Fibroblast of gingiva (primary cell): ENCODE measurements at regions not wholly inside any gene's neighbourhood (a gene's known extent, or its start where the extent isn't known, plus 50 kb on each side); places are given as distances from the start of the nearest gene placed in this dataset.

Source experiments
- DNase-seq: peaks from one replicate; pipeline ENCODE4 v3.0.0-alpha.2; 2011; ENCODE audit warnings: low read depth

GRCh38 chr10:2173327-2173726 is 436.0 kb upstream of the ADARB2 start:
- no peak for DNase-seq

- no peak for DNase-seq
Measured at GRCh38 chr10:2165771-2166460, 428.6 kb upstream of the ADARB2 start.

- no peak for DNase-seq
Measured at GRCh38 chr10:2150288-2150687, 413.0 kb upstream of the ADARB2 start.

- DNase-seq, result no peak
Measured at GRCh38 chr10:2145926-2146478, 408.7 kb upstream of the ADARB2 start.

- no peak for DNase-seq
Measured at GRCh38 chr10:2145491-2145890, 408.2 kb upstream of the ADARB2 start.

- no peak for DNase-seq
Measured at GRCh38 chr10:2144584-2144983, 407.3 kb upstream of the ADARB2 start.

- no peak for DNase-seq
Measured at GRCh38 chr10:2143213-2143835, 406.0 kb upstream of the ADARB2 start.

GRCh38 chr10:2139746-2140145 is 402.4 kb upstream of the ADARB2 start:
- no peak for DNase-seq

- DNase-seq, result no peak
Measured at GRCh38 chr10:2137549-2138174, 400.3 kb upstream of the ADARB2 start.

GRCh38 chr10:2130705-2131305 is 393.5 kb upstream of the ADARB2 start:
- no peak for DNase-seq

GRCh38 chr10:2128991-2129390 is 391.7 kb upstream of the ADARB2 start:
- no peak for DNase-seq

GRCh38 chr10:2124135-2124534 is 386.8 kb upstream of the ADARB2 start:
- DNase-seq, result no peak

GRCh38 chr10:2122431-2123124 is 385.3 kb upstream of the ADARB2 start:
- DNase-seq, result no peak

- DNase-seq, result no peak
Measured at GRCh38 chr10:2121929-2122328, 384.6 kb upstream of the ADARB2 start.

GRCh38 chr10:2121315-2121714 is 384.0 kb upstream of the ADARB2 start:
- DNase-seq, result no peak

- DNase-seq, result no peak
Measured at GRCh38 chr10:2120746-2121145, 383.4 kb upstream of the ADARB2 start.

- DNase-seq, result no peak
Measured at GRCh38 chr10:2119316-2119715, 382.0 kb upstream of the ADARB2 start.

- DNase-seq, result no peak
Measured at GRCh38 chr10:2118201-2118600, 380.9 kb upstream of the ADARB2 start.

- no peak for DNase-seq
Measured at GRCh38 chr10:2117641-2118040, 380.3 kb upstream of the ADARB2 start.

- DNase-seq, result no peak
Measured at GRCh38 chr10:2111965-2112364, 374.6 kb upstream of the ADARB2 start.

GRCh38 chr10:2108496-2108895 is 371.2 kb upstream of the ADARB2 start:
- no peak for DNase-seq

- DNase-seq, result no peak
Measured at GRCh38 chr10:2106641-2107040, 369.3 kb upstream of the ADARB2 start.
